ENCODE measurements at regions not wholly inside any gene's neighbourhood (a gene's known extent, or its start where the extent isn't known, plus 50 kb on each side); places are given as distances from the start of the nearest gene placed in this dataset.

DNA sequence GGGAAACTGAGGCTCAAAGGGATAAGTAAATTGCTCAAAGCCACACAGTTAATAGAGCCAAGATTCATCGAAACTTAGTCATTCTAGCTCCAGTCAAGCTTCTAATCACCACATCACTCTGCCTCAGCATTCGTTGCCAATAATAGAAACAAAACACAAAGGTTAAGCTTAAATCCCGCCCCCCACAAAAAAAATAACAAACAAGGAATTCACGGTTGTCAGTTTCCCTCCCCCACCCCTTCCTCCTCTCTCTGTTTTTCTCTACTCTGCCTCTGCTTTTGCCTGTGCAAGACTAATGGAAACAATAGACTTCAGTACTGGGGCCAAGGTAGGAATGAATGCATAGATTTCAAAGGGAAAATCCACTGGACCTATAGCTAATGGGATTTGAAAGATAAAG, 70.7 kb upstream of the ZNF644 start:
- peak; percentile 19 for DNase-seq

DNA sequence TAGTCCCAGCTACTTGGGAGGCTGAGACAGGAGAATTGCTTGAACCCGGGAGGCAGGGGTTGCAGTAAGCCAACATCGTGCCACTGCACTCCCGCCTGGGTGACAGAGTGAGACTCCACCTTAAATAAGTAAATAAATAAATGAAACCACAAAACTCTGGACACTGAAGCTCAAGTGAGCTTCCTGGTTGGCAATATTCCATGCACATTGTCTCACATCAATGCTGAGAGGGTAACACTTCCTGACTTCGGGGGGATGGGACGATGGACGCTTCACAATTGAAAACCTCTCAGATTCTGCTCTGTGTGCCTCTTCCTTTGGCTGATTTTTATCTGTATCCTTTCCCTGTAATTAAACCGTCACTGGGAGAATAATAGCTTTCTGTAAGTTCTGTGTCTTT, 70.0 kb upstream of the ZNF644 start:
- peak; percentile 30 for DNase-seq

DNA sequence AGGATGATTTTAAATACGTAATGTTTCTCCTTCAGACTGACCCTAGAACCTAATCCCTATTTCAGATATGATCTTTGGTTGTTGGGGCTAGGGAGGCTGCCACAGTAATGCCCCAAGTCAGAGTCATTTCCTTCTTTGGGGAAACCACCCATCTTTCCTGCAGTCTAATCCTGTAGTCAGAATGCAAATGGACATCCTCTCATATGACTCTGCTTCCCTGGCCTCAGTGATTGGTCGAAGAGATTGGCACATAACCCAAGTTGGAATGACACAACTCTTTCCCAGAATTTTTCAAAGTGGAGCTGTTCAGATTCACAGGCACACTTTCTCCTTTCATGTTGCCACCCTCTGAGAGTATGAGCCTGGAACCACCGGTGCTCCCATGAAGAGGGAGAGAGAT, 58.8 kb upstream of the ZNF644 start:
- DNase-seq, result no peak

DNA sequence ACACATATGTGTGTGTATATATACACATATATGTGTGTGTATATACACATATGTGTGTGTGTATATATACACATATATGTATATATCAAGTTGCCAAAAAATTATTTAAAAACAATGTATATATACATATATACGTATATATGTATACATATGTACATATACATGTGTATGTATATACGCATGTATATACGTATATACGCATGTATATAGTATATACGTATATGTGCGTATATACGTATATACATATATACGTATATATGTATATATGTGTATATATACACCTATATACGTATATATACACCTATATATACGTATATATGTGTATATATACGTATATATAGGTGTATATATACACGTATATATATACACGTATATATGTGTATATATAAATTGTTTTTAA, 57.0 kb upstream of the ZNF644 start:
- DNase-seq, result no peak

DNA sequence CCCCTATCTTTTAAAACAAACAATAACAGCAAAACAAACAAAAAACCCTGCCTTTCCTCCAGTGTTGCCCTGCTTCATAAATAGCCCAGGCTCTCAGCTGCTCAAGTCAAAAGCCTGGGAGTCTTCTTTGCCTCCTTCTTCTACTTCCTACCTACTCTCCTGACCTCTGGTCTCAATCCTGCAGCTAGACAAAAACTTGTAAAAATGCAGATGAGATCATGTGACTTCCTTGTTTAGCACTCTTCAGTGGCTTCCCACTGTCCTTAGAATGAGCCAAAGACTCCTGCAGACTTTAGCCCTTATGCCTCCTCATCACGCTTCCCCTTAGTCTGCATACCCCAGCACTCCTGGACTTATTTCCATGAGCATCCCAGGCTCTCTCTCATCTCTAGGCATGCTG, 55.0 kb upstream of the ZNF644 start:
- no peak for DNase-seq

DNA sequence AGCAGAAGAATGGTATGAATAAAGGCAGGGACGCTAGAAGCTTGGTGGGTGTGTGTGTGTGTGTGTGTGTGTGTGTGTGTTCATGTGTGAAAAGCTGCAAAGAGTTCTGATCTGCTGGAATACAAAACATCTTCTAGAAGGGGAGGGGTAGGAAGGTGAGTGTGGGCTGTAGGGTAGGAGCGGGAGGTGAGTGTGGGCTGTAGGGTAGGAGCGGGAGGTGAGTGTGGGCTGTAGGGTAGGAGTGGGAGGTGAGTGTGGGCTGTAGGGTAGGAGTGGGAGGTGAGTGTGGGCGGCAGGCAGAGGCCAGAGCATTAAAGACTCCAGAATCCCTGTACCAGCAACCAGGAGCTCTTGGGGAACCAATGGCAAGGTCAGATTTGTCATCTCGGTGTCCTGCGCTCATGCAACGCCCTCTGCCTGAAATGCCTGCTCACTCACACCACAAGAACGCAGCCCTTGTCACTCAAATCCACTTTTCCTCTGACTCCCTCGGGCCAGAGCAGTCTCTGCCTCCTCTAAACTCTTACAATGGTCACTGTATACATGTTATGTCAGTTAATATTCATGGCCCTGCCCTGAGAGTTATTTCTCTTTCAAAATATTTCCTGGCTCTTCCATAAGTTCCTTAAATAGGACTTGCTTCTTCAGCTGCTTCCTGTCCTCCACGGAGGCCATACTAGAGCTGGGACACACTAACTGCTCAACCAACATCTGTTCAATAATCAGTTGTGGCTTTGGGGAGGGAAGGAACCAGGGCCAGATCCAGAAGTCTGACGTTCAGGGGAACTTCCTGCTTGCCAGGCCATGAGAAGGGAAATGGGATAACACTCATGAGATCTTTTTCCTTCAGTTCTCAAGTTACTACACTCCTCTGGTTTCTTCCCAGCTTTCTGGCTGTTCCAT, 53.6 kb upstream of the ZNF644 start:
- DNase-seq, result no peak

DNA sequence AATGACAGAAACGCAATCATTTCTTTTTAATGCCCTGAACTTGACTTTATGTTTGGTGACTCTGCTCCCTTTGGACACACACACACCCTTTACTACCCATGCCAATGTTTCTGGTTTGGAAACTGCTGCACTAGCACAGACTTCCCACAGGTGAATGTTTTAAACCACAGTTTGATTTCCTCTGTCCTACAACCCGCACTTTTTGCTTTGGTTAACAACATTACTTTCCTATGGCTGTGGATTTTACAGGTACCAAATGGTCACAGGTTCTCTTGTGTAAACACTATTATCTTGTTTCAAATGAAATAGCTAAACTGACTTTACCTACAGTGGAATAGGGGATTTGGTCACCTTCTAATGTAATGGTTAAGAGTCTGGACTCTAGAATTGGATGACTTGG, 51.5 kb upstream of the ZNF644 start:
- no peak for DNase-seq

DNA sequence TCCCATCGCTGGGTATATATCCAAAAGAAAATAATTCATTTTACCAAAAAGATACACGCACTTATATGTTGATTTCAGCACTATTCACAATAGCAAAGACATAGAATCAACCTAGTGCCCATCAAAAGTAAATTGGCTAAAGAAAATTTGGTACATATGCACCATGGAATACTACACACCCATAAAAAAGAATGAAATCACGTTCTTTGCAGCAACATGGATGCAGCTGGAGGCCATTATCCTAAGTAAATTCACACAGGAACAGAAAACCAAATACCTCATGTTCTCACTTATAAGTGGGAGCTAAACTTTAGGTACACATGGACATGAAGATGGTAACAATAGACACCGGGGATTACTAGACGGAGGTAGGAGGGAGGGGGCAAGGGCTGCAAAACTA, 50.0 kb upstream of the ZNF644 start:
- no peak for DNase-seq
